DND-41 (cell line): ENCODE measurements at regions not wholly inside any gene's neighbourhood (a gene's known extent, or its start where the extent isn't known, plus 50 kb on each side); places are given as distances from the start of the nearest gene placed in this dataset.

Source experiments
- CTCF ChIP-seq: IDR thresholded peaks from 2 replicates; pipeline ENCODE4 v1.5.1; 2012; ENCODE audit warnings: borderline replicate concordance, low read length, moderate library complexity, mild to moderate bottlenecking; ENCODE audit not compliant: poor library complexity, severe bottlenecking; ENCODE audit errors: extremely low read depth
- EZH2 ChIP-seq: IDR thresholded peaks from 3 replicates; pipeline ENCODE4 v1.6.1; 2012; ENCODE audit warnings: borderline replicate concordance, low read depth, mild to moderate bottlenecking, moderate library complexity, low read length, inconsistent platforms; ENCODE audit not compliant: severe bottlenecking

- no peak for TF ChIP-seq CTCF
- TF ChIP-seq EZH2 = no peak
These were observed 175.6 kb upstream of the MYLIP start for GRCh38 chr6:15953152-15953880.
